ENCODE measurements at regions not wholly inside any gene's neighbourhood (a gene's known extent, or its start where the extent isn't known, plus 50 kb on each side); places are given as distances from the start of the nearest gene placed in this dataset.

DNA sequence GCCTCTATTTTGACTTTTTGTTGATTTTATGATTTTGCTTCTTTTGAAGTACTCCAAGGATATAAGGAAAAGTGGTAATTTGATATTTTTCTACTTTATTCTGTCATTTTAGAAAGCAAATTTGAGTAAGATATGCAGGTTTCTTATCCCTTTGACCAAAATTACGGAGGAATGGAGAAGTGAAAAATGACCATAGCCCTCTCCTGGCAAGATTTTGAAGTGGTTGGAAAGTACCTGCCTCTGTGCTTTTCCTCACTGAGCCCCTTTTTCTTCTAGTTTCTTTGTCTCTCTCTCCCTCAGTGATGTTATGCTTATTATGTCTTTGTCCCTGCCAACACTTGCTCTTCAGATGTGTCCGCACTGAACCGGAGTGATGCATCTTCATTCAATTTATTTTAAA is 898.1 kb downstream of the EPHA4 start:
- TF ChIP-seq CTCF (IDR thresholded peaks at IDR 0.05) (no peak), ZFX (IDR thresholded peaks at IDR 0.05; ENCODE audit: borderline replicate concordance) (no peak)

Measured in 22Rv1 (cell line).